Ovary (tissue), 7 donors: ENCODE measurements at regions not wholly inside any gene's neighbourhood (a gene's known extent, or its start where the extent isn't known, plus 50 kb on each side); places are given as distances from the start of the nearest gene placed in this dataset.

Experiments used
- DNase-seq, 5 donors: peaks; one replicate each; pipeline ENCODE4 v3.0.0-alpha.2; 2019 to 2020
- H3K27ac ChIP-seq, 2 donors: fragments of 200-600 bp; one replicate each; pipeline versions ENCODE4 v1.5.1 to v1.8.0; 2019 to 2022
- H3K27me3 ChIP-seq: fragments of 200-600 bp; one replicate; pipeline ENCODE4 v1.8.0; 2022
- H3K36me3 ChIP-seq: fragments of 200-600 bp; sonication (generic); one replicate; pipeline ENCODE4 v1.5.1; 2019
- H3K4me1 ChIP-seq: one replicate; pipeline ENCODE4 v1.8.1; 2013; ENCODE audit warnings: mild to moderate bottlenecking, moderate library complexity; ENCODE audit not compliant: insufficient read depth
- H3K4me3 ChIP-seq: fragments of 200-600 bp; sonication (generic); one replicate; pipeline ENCODE4 v1.5.1; 2017
- H3K9me3 ChIP-seq, 2 donors: fragments of 200-600 bp in 1 of 2; sonication (generic) in 1 of 2; one replicate each; pipeline versions ENCODE4 v1.5.1 to v1.8.1; 2013 to 2019; ENCODE audit warnings: mild to moderate bottlenecking in 1 of 2, moderate library complexity in 1 of 2
- EP300 ChIP-seq: sonication (generic); formaldehyde crosslinking; IDR thresholded peaks from one replicate; pipeline ENCODE4 v1.6.1; 2017; ENCODE audit warnings: antibody characterized with exemption
- POLR2A ChIP-seq: fragments of 450-650 bp; IDR thresholded peaks from one replicate; pipeline ENCODE4 v1.6.1; 2017; ENCODE audit warnings: antibody characterized with exemption, mild to moderate bottlenecking, moderate library complexity
- WGBS, 3 donors: extraction: QIAGEN DNeasy Blood & Tissue Kit in 1 of 3; methylation state at CpG; one replicate each; pipeline versions ENCODE4 v1.1.5 to v1.1.7; 2013 to 2017; 5-methylcytosine and 5-hydroxymethylcytosine counted together
- intact Hi-C, 4 donors: fragments of 100-400 bp; cut with DNase I; formaldehyde crosslinking; loops; one replicate each; pipeline versions ENCODE4 v1.11.0 to v1.15.1; 2022 to 2023
- TF ChIP-seq, protein P1 (sequence below), 3 donors: fragments of 450-650 bp in 2 of 3; fragments of 200-600 bp in 1 of 3; IDR thresholded peaks; one replicate each; pipeline versions ENCODE4 v1.5.1 to v1.8.0; 2016 to 2022; ENCODE audit warnings: antibody characterized with exemption in 3 of 3, mild to moderate bottlenecking in 1 of 3
- donor health status: DM: no; HTN: no; CAD: no; lungs with moderate emphysema.
- donor health status: DM: no; HTN: no; CAD: no.
- donor health status: Bipolar disorder and iron deficiency.
- donor health status: DM: no; HTN: no; CAD: no.
- donor health status: DM: yes; HTN: yes; CAD: no.

DNA sequence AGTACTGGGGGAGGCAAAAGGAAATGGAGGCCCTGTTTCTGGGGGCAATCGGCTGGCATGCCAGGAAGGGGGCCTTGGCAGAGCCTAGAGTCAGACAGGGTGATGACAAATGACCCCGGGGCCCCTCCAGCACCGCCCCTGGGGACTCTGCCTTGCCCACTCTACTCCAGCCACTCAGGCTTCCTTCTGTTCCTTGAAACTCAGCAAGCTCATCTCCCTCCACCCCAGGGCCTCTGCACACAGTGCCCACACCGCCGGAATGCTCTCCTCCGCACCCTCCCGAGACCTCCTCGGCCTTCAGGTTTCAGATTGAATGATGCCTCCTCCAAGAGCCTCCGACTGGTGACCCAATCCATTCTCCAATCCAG, 122.5 kb upstream of the ZBTB40 start:
- Histone ChIP-seq H3K9me3 (no peaks in the 10 kb centered on the region), H3K27ac (peak overlapping the region in 1 of 2 donors; percentile 11), H3K27me3 (no peaks in the 10 kb centered on the region), H3K4me3 (no peak overlapping the region), H3K4me1 (peaks cover 2% of the 10 kb centered on the region), H3K36me3 (no peaks in the 10 kb centered on the region)
- TF ChIP-seq EP300 (no peak), POLR2A (no peak)
- TF ChIP-seq, protein P1, sequence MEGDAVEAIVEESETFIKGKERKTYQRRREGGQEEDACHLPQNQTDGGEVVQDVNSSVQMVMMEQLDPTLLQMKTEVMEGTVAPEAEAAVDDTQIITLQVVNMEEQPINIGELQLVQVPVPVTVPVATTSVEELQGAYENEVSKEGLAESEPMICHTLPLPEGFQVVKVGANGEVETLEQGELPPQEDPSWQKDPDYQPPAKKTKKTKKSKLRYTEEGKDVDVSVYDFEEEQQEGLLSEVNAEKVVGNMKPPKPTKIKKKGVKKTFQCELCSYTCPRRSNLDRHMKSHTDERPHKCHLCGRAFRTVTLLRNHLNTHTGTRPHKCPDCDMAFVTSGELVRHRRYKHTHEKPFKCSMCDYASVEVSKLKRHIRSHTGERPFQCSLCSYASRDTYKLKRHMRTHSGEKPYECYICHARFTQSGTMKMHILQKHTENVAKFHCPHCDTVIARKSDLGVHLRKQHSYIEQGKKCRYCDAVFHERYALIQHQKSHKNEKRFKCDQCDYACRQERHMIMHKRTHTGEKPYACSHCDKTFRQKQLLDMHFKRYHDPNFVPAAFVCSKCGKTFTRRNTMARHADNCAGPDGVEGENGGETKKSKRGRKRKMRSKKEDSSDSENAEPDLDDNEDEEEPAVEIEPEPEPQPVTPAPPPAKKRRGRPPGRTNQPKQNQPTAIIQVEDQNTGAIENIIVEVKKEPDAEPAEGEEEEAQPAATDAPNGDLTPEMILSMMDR (IDR thresholded peaks at IDR 0.05) = no peak
- no peak for DNase-seq
- intact Hi-C loops = no loop called here
- WGBS, 3 donors = 67 to 73% (median 73%) methylated on average over 9 of the region's 9 CpGs

DNA sequence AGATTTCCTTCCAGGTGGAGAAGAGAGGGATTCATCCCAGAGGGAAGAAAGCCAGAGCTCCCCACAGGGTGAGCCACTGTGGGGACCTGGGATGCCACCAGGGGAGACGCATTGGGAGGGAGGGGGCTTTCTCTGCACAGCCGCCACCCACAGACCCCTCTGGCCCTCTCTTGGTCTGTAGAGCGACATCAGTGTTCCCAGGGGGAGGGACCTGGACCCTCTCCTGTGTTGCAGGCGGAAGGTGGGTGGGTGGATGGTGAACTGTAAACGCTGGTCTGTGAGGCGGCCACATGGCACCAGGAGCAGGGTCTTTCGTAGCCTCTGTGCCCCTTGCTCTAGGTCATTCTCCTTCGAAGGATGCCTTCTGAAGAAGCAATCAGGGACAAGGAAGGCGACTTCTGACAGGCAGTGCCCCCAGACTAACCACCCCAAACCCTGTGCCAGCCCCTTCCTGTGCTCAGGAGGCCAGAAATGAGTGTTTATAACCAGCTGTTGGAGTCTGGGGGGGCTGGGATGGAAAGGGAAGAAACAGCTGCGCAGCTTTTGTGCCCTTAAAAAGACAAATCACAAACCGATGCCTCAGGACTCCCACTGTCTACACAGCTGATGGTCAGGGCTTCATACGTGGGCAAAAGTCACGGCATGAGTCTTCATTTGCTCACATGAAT, 121.4 kb upstream of the ZBTB40 start:
- H3K36me3 ChIP-seq = no peaks in the 10 kb centered on the region
- no peak overlapping the region for H3K4me3 ChIP-seq
- TF ChIP-seq, protein P1 (IDR thresholded peaks at IDR 0.05) = no peak
- TF ChIP-seq EP300 (no peak), POLR2A (no peak)
- DNase-seq = no peak
- no peaks in the 10 kb centered on the region for H3K27me3 ChIP-seq
- 66 to 73% (median 66%) methylated on average over 12 to 13 of the region's 13 CpGs for WGBS, 3 donors
- no peaks in the 10 kb centered on the region for H3K9me3 ChIP-seq
- intact Hi-C loops = loop anchor here in 1 of 4 donors (10.0 kb wide), 1 partner anchor 45 kb away; no protein-coding TSS in a partner anchor
- peaks cover 2% of the 10 kb centered on the region for H3K4me1 ChIP-seq
- H3K27ac ChIP-seq = no peak overlapping the region

GRCh38 chr1:22330760-22331119, 120.9 kb upstream of the ZBTB40 start:
- 31 to 60% (median 44%) methylated on average over 1 of the region's 1 CpG for WGBS, 3 donors

GRCh38 chr1:22331618-22332423, 119.8 kb upstream of the ZBTB40 start:
- no peak overlapping the region for H3K27ac ChIP-seq
- DNase-seq = peak in 2 of 5 donors; percentile 61 to 62
- no peaks in the 10 kb centered on the region for H3K27me3 ChIP-seq
- intact Hi-C loops = loop anchor here in 1 of 4 donors (10.0 kb wide), 1 partner anchor 47 kb away; no protein-coding TSS in a partner anchor
- no peaks in the 10 kb centered on the region for H3K36me3 ChIP-seq
- no peaks in the 10 kb centered on the region for H3K9me3 ChIP-seq
- peaks cover 2% of the 10 kb centered on the region for H3K4me1 ChIP-seq
- TF ChIP-seq, protein P1 (IDR thresholded peaks at IDR 0.05) = no peak
- no peak for TF ChIP-seq POLR2A
- no peak for TF ChIP-seq EP300
- H3K4me3 ChIP-seq = no peak overlapping the region
- 37 to 47% (median 39%) methylated on average over 10 to 17 of the region's 17 CpGs for WGBS, 3 donors

More at GRCh38 chr1:22330760-22331119, 120.9 kb upstream of the ZBTB40 start:
- TF ChIP-seq, protein P1 (IDR thresholded peaks at IDR 0.05) = no peak
- TF ChIP-seq POLR2A (no peak), EP300 (no peak)
- H3K4me1 ChIP-seq = peaks cover 2% of the 10 kb centered on the region
- no peaks in the 10 kb centered on the region for H3K27me3 ChIP-seq
- intact Hi-C loops = loop anchor here in 1 of 4 donors (10.0 kb wide), 1 partner anchor 46 kb away; no protein-coding TSS in a partner anchor
- no peaks in the 10 kb centered on the region for H3K36me3 ChIP-seq
- DNase-seq = no peak
- no peak overlapping the region for H3K4me3 ChIP-seq
- no peak overlapping the region for H3K27ac ChIP-seq
- H3K9me3 ChIP-seq = no peaks in the 10 kb centered on the region
